GM13977 (cell line): ENCODE measurements at regions not wholly inside any gene's neighbourhood (a gene's known extent, or its start where the extent isn't known, plus 50 kb on each side); places are given as distances from the start of the nearest gene placed in this dataset.

Source experiments
- DNase-seq: peaks from one replicate; pipeline ENCODE4 v3.0.0; 2012; ENCODE audit warnings: low spot score
- in situ Hi-C: fragments of 300-500 bp; cut with MboI; formaldehyde crosslinking; loops from one replicate; pipeline ENCODE4 v1.12.0; 2022; ENCODE audit warnings: low sequenced_read_pairs, low pct_unique_long_range_greater_than_20kb, mixed read lengths, inconsistent platforms; ENCODE audit not compliant: unreplicated experiment
- TF ChIP-seq, protein P1 (sequence below): IDR thresholded peaks from 2 replicates; pipeline ENCODE4 v1.5.1; 2012; ENCODE audit warnings: mild to moderate bottlenecking, control low read depth; ENCODE audit not compliant: insufficient read depth; ENCODE audit errors: extremely low read depth, missing control alignments

DNA sequence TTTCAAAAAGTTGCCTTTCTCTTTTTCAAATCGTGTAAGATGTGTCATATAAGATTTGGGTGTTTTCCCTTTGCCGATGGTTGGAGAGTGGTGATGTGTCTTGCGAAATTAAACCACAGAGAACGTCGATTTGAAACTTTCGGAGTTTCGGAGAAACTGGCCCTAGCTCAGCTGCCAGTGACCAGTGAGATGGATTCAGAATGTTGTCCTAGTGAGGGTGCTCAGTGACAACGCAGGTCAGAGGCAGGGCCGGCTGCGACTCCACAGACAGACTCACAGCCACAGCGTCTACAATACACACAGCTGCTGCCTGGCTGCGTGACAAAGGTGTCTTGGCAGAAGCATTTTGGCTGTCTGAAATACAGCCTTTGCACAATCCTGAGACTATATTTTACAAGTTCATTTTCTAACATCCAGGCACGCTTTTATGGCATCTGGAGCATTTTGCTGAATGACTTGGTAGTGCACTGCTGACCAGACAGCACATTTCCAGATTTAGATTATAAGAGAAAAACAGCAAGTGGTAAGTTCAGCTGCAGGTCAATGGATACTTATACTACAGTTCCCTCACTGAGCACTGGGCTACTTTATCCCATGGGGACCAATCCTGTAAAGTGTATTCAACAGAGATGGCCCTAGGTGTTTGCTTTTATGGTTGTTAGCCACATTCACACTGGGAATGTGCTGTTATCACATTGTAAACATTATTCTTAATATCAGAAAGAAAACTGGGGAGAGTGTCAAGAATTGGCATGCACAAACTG is 207.5 kb downstream of the KCNRG start:
- DNase-seq: no peak
- in situ Hi-C loops: no loop called here
- TF ChIP-seq, protein P1, sequence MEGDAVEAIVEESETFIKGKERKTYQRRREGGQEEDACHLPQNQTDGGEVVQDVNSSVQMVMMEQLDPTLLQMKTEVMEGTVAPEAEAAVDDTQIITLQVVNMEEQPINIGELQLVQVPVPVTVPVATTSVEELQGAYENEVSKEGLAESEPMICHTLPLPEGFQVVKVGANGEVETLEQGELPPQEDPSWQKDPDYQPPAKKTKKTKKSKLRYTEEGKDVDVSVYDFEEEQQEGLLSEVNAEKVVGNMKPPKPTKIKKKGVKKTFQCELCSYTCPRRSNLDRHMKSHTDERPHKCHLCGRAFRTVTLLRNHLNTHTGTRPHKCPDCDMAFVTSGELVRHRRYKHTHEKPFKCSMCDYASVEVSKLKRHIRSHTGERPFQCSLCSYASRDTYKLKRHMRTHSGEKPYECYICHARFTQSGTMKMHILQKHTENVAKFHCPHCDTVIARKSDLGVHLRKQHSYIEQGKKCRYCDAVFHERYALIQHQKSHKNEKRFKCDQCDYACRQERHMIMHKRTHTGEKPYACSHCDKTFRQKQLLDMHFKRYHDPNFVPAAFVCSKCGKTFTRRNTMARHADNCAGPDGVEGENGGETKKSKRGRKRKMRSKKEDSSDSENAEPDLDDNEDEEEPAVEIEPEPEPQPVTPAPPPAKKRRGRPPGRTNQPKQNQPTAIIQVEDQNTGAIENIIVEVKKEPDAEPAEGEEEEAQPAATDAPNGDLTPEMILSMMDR: no peak

DNA sequence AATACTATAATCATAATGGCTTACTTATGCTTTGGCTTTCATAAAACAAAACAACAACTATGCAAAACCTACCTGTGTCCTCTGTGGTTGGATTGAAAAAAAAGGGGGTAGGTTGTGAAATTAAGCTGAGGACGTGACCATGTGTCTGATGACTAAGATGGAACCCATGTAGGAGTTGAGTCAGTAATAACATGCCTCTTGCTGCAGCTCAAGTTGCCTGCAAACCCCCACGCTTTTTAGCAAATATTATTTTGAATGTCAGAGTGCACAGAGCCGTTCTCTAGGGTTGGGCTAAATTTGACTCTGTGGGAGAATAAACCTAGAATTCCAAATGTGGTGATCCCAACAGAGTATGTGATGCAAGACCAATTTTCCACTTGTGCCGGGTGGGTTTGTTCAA is 209.3 kb downstream of the KCNRG start:
- peak; percentile 45 for DNase-seq
- TF ChIP-seq, protein P1: no peak
- in situ Hi-C loops: no loop called here

DNA sequence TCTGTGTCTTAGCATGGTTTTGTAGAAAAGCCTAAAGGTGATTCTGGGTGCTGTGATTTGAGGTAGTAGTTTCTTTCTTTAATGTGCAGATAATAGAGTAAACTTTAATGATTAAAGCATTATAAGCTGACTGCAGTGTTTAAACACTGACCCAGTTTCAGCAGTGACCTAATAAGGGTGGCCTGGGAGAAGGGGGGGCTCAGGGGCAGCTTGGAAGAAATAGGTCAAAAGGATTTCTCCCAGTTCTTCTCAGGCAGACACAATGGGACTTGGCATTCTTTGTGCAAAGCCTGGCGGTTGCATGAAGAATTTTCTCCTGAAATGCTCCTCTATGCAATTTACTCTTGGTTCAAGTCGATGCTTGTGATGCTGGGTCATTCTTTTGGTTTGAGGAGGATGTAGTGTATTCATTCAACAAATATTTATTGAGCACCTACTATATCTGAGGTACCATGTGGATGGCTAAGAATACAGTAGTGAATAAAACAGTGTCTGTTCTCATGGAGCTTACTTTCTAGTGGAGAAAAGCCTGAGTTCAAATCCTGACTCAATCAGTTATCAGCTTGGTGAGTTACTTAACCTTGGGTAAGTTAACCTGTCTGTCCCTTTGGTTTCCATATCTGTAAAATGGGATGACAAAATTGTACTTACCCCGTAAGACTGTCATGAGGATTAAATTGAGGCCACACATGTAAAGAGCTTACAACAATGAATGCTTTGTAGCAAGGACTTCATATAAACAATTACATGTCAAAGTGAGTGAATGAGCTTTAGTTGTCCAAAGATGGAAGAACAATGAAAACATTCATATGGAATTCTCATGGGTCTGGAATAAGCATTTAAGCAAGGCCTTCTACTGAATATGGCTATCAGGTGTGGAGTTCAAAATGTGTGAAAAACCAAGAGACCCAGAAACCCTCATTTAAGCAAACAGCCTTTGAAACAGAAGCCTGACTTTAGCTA is 210.2 kb downstream of the KCNRG start:
- DNase-seq: no peak
- in situ Hi-C loops: no loop called here

DNA sequence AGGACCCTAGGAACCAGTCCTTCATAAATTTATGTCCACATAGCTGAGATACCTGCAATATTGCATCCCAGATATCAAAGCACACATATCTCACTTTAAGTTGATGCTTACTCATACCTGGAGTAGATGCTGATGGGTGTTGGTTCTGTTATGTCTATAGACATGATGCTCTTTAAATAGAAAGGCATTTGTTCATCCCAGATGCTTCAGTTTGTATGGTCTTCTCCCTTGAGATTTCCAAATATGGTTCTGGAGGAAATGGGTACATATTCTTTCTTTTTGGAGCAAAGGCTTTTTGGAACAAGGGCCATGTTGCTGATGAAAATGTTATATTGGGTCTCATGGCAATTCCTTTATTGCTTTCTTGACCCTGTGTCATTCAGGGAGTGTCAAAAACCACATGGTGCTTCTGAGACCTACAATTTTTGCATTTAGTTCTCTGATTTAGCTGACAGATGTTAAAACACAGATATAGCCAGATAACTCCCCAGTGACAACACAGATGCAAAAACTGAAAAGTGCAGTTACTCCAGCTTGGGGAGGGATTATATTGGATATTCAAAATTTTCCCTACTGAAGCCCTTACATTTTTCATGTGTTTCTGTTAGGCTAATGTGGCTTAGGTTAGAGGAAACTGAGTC is 211.4 kb downstream of the KCNRG start:
- in situ Hi-C loops: no loop called here

More for the DNA sequence above, 210.2 kb downstream of the KCNRG start:
- TF ChIP-seq, protein P1: no peak

DNA sequence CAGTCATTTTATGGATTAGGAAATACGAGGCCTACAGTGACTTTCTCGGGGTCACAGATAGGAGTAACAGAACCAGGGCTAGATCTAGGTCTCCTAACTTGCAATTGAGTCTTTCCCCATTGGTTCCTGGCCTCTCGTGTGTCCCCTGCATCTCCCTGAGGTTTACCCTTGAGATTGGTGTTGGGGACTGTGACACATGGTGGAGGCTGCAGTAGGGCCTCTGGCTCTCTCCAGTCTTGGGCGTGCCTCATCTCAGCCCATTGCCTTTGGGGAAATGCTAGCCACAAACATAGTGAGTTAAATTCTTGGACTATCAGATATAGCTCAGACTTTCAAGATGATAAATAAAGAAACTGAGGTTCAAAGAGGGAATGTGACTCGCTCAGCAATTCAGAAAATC is 212.1 kb downstream of the KCNRG start:
- in situ Hi-C loops: no loop called here
- TF ChIP-seq, protein P1: no peak
- no peak for DNase-seq

More for the DNA sequence above, 211.4 kb downstream of the KCNRG start:
- DNase-seq: no peak
- TF ChIP-seq, protein P1: no peak

DNA sequence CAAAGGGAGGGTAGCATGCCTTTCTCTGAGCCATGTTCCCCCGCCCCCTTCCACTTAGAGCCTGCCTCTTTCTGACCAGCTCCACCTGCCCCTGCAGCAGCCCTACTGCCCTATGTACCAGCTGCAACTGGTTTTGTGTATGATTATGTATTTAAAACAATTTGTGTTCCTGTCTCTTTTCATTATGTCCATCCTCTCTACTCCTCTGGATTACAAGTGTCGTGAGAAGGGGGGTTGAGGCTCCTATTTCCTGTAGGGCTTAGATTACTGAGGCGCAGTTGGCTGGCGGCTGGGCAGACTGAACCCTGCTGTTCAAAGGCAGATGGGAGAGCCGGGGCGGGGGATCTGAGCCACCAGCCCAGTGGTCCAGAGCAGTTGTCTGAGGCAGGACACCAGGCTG is 213.3 kb downstream of the KCNRG start:
- in situ Hi-C loops: no loop called here
- DNase-seq: no peak
- TF ChIP-seq, protein P1: no peak
